Fibroblast of lung (primary cell): ENCODE measurements at regions not wholly inside any gene's neighbourhood (a gene's known extent, or its start where the extent isn't known, plus 50 kb on each side); places are given as distances from the start of the nearest gene placed in this dataset.

ENCODE experiments used
- DNase-seq, 2 donors: peaks; one replicate each; pipeline versions ENCODE4 v3.0.0 to v3.0.0-alpha.2; 2010; ENCODE audit warnings: low read depth in 2 of 2
- H2AFZ ChIP-seq: 2 replicates; pipeline ENCODE4 v1.5.1; 2012; ENCODE audit warnings: low read length, control low read depth, inconsistent platforms
- H3K27ac ChIP-seq: 2 replicates; pipeline ENCODE4 v1.5.1; 2011; ENCODE audit warnings: low read length, control low read depth; ENCODE audit not compliant: insufficient read depth
- H3K27me3 ChIP-seq: 2 replicates; pipeline ENCODE4 v1.5.1; 2011; ENCODE audit warnings: mild to moderate bottlenecking, low read length; ENCODE audit not compliant: control insufficient read depth, insufficient read depth
- H3K36me3 ChIP-seq: 2 replicates; pipeline ENCODE4 v1.5.1; 2011; ENCODE audit warnings: low read length; ENCODE audit not compliant: control insufficient read depth, insufficient read depth
- H3K4me1 ChIP-seq: 2 replicates; pipeline ENCODE4 v1.5.1; 2011; ENCODE audit warnings: low read length; ENCODE audit not compliant: control insufficient read depth, insufficient read depth; ENCODE audit errors: extremely low read depth
- H3K4me2 ChIP-seq: 2 replicates; pipeline ENCODE4 v1.5.1; 2011; ENCODE audit warnings: low read length, control low read depth; ENCODE audit not compliant: insufficient read depth; ENCODE audit errors: extremely low read depth
- H3K4me3 ChIP-seq, 4 experiments: fragments of 200-600 bp in 1 of 4; sonication (generic) in 1 of 4; replicated peaks in 1 of 4; 2 replicates each; pipeline ENCODE4 v1.5.1; 2011 to 2016; ENCODE audit warnings: low read length in 4 of 4, low read depth in 3 of 4, mild to moderate bottlenecking in 3 of 4, control low read depth in 2 of 4, inconsistent platforms in 1 of 4, mixed read lengths in 1 of 4; ENCODE audit not compliant: insufficient read depth in 1 of 4; ENCODE audit errors: control extremely low read depth in 1 of 4
- H3K79me2 ChIP-seq: 2 replicates; pipeline ENCODE4 v1.5.1; 2012; ENCODE audit warnings: mild to moderate bottlenecking, low read length, inconsistent platforms; ENCODE audit not compliant: control insufficient read depth, insufficient read depth
- H3K9ac ChIP-seq: 2 replicates; pipeline ENCODE4 v1.5.1; 2011; ENCODE audit warnings: mild to moderate bottlenecking, low read length, control low read depth; ENCODE audit not compliant: insufficient read depth
- H3K9me3 ChIP-seq: 2 replicates; pipeline ENCODE4 v1.5.1; 2012; ENCODE audit warnings: low read depth, low read length; ENCODE audit not compliant: control insufficient read depth, insufficient read depth
- H4K20me1 ChIP-seq: 2 replicates; pipeline ENCODE4 v1.5.1; 2011; ENCODE audit warnings: low read length; ENCODE audit not compliant: control insufficient read depth, insufficient read depth; ENCODE audit errors: extremely low read depth
- EZH2 ChIP-seq: IDR thresholded peaks from 2 replicates; pipeline ENCODE4 v1.5.1; 2012; ENCODE audit warnings: low read length, control low read depth, mild to moderate bottlenecking; ENCODE audit errors: missing control alignments
- TF ChIP-seq, protein P1 (sequence below), 2 donors: IDR thresholded peaks in 1 of 2; conservative IDR thresholded peaks in 1 of 2; 1 replicate in 1 of 2; 2 replicates in 1 of 2; pipeline ENCODE4 v1.5.1; 2011 to 2012; ENCODE audit warnings: low read length in 2 of 2, control low read depth in 1 of 2, inconsistent platforms in 1 of 2, low read depth in 1 of 2, mild to moderate bottlenecking in 1 of 2

DNA sequence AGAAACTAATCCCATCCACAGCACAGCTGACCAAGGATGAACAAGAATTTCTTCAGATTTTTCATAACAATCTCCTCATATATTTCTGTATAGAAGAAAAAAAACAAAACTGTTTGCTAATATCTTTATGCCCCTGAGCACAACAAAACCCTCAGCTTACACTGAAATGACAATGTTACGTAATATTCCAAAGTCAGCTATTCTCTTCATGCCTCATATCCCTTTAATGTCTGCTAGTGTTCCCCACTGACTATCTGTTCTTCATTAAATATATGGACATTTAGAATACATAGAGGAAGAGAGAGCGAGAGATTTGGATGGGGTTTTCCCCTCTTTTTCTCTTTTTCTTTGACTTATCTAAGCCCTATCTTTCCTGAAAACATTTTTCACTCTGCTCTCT, 87.9 kb upstream of the GULP1 start:
- no peaks in the 10 kb centered on the region for H3K79me2 ChIP-seq
- TF ChIP-seq EZH2 = no peak
- TF ChIP-seq, protein P1, sequence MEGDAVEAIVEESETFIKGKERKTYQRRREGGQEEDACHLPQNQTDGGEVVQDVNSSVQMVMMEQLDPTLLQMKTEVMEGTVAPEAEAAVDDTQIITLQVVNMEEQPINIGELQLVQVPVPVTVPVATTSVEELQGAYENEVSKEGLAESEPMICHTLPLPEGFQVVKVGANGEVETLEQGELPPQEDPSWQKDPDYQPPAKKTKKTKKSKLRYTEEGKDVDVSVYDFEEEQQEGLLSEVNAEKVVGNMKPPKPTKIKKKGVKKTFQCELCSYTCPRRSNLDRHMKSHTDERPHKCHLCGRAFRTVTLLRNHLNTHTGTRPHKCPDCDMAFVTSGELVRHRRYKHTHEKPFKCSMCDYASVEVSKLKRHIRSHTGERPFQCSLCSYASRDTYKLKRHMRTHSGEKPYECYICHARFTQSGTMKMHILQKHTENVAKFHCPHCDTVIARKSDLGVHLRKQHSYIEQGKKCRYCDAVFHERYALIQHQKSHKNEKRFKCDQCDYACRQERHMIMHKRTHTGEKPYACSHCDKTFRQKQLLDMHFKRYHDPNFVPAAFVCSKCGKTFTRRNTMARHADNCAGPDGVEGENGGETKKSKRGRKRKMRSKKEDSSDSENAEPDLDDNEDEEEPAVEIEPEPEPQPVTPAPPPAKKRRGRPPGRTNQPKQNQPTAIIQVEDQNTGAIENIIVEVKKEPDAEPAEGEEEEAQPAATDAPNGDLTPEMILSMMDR (conservative IDR thresholded peaks at IDR 0.05 in 1 of 2, IDR thresholded peaks at IDR 0.05 in 1 of 2; ENCODE audit: low read depth in 1 of 2, low read length in 2 of 2) = no peak
- DNase-seq = no peak

DNA sequence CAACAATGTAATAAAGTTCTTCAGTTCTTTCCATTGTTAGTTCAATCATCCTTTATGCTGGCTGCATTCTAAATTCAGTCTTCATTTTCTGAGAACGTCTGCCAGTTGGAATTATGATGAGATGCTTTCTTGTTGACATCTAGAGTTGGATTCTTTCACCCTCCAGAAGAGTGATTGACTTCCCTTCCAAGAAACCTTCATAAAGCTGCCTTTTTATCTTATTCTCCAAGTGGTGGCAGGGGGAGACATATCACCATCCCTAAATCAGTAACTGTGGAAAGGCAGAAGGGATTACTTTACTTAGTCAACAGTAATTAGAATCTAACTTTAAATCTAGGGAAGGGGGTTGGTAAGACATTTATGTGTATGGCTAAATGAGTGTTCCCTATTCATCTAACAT, 86.8 kb upstream of the GULP1 start:
- Histone ChIP-seq H3K27me3 (no peaks in the 10 kb centered on the region), H3K9me3 (no peaks in the 10 kb centered on the region), H4K20me1 (no peaks in the 10 kb centered on the region), H3K79me2 (no peaks in the 10 kb centered on the region), H3K4me3 (no peak overlapping the region), H2AFZ (no peak overlapping the region), H3K4me2 (no peak overlapping the region), H3K9ac (no peak overlapping the region), H3K27ac (no peak overlapping the region), H3K36me3 (no peaks in the 10 kb centered on the region), H3K4me1 (no peaks in the 10 kb centered on the region)
- no peak for TF ChIP-seq EZH2
- TF ChIP-seq, protein P1 (conservative IDR thresholded peaks at IDR 0.05 in 1 of 2, IDR thresholded peaks at IDR 0.05 in 1 of 2; ENCODE audit: low read depth in 1 of 2, low read length in 2 of 2) = no peak
- no peak for DNase-seq

More for the DNA sequence above, 87.9 kb upstream of the GULP1 start:
- Histone ChIP-seq H4K20me1 (no peaks in the 10 kb centered on the region), H3K9ac (no peak overlapping the region), H3K4me1 (no peaks in the 10 kb centered on the region), H3K9me3 (no peaks in the 10 kb centered on the region), H2AFZ (no peak overlapping the region), H3K4me2 (no peak overlapping the region), H3K27ac (no peak overlapping the region), H3K4me3 (no peak overlapping the region), H3K27me3 (no peaks in the 10 kb centered on the region), H3K36me3 (no peaks in the 10 kb centered on the region)

DNA sequence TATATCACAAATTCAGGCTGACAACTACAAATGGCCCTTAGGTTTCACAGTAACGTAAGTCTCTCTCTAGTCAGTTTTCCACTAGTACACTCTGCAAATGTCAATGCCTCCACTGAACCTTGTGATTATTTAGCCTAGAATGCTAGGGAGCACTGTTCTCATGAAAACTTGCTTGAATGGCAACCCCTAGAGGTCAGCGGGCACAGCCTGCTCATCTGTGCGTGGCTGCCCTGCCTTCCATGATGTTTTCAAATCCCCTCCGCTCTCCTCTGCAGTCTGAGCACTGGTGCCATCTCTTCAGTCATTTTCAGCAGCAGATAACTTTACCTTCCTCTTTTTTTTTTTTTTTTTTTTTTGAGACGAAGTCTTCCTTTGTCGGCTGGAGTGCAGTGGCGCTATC, 84.1 kb upstream of the GULP1 start:
- Histone ChIP-seq H3K9ac (no peak overlapping the region), H3K4me1 (no peaks in the 10 kb centered on the region), H3K4me3 (no peak overlapping the region), H2AFZ (no peak overlapping the region), H4K20me1 (no peaks in the 10 kb centered on the region), H3K9me3 (no peaks in the 10 kb centered on the region), H3K79me2 (no peaks in the 10 kb centered on the region), H3K4me2 (no peak overlapping the region), H3K27ac (no peak overlapping the region), H3K36me3 (no peaks in the 10 kb centered on the region), H3K27me3 (no peaks in the 10 kb centered on the region)
- TF ChIP-seq, protein P1 (conservative IDR thresholded peaks at IDR 0.05 in 1 of 2, IDR thresholded peaks at IDR 0.05 in 1 of 2; ENCODE audit: low read depth in 1 of 2, low read length in 2 of 2) = no peak
- no peak for TF ChIP-seq EZH2
- DNase-seq = no peak
